ENCODE measurements at regions not wholly inside any gene's neighbourhood (a gene's known extent, or its start where the extent isn't known, plus 50 kb on each side); places are given as distances from the start of the nearest gene placed in this dataset.

GRCh38 chr7:19999681-20000080, 217.5 kb downstream of the MACC1 start:
- no peak for TF ChIP-seq JUN (IDR thresholded peaks at IDR 0.05; ENCODE audit: borderline replicate concordance, insufficient read depth, insufficient read length, low read depth)
- no peak for TF ChIP-seq EZH2 (IDR thresholded peaks at IDR 0.05; ENCODE audit: borderline replicate concordance, low read depth, low read length, severe bottlenecking)
- TF ChIP-seq MYC (IDR thresholded peaks at IDR 0.05; ENCODE audit: low read depth, low read length), result no peak
- TF ChIP-seq POLR2A (IDR thresholded peaks at IDR 0.05; ENCODE audit: low read depth, low read length), result no peak
- TF ChIP-seq GATA2 (IDR thresholded peaks at IDR 0.05; ENCODE audit: insufficient read depth, insufficient read length, low read depth, low read length), result no peak
- TF ChIP-seq POLR2AphosphoS5 (IDR thresholded peaks at IDR 0.05; ENCODE audit: insufficient read depth, low read depth, low read length), result no peak
- DNase-seq (ENCODE audit: low read depth, low spot score) (no peak), FAIRE-seq (no peak)
- Histone ChIP-seq H2AFZ (ENCODE audit: low read depth, low read length) (no peak overlapping the region), H3K36me3 (ENCODE audit: control insufficient read depth in 2 of 2, extremely low read depth in 1 of 2, insufficient read depth in 2 of 2, low read length in 2 of 2) (no peaks in the 10 kb centered on the region), H3K27ac (ENCODE audit: insufficient read depth, low read depth, low read length) (no peak overlapping the region), H3K4me1 (ENCODE audit: control insufficient read depth, extremely low read depth, insufficient read depth, low read length) (no peaks in the 10 kb centered on the region), H3K4me2 (ENCODE audit: insufficient read depth, low read length) (no peak overlapping the region), H3K27me3 (ENCODE audit: control insufficient read depth in 2 of 2, insufficient read depth in 2 of 2, low read length in 2 of 2) (no peaks in the 10 kb centered on the region), H3K9me1 (replicated peaks; ENCODE audit: control insufficient read depth, extremely low read depth, insufficient read depth, low read length) (no peaks in the 10 kb centered on the region), H4K20me1 (replicated peaks; ENCODE audit: control insufficient read depth, extremely low read depth, insufficient read depth, low read length) (no peaks in the 10 kb centered on the region), H3K4me3 (replicated peaks in 1 of 3; ENCODE audit: insufficient read depth in 1 of 3, low read depth in 1 of 3, low read length in 3 of 3) (no peak overlapping the region), H3K9me3 (replicated peaks; ENCODE audit: control insufficient read depth, insufficient read depth, low read length) (no peaks in the 10 kb centered on the region), H3K79me2 (ENCODE audit: control insufficient read depth, insufficient read depth, low read length) (no peaks in the 10 kb centered on the region), H3K9ac (replicated peaks; ENCODE audit: extremely low read depth, insufficient read depth, low read length) (no peak overlapping the region)
- CTCF ChIA-PET, result no interaction called here
- POLR2A ChIA-PET, result no interaction called here
- dilution Hi-C loops (cut with MboI; ENCODE audit: extremely low pct_ligation_motif_present, low sequenced_read_pairs) (no loop called here), intact Hi-C loops (cut with micrococcal nuclease) (no loop called here)
- BruUV-seq (replicated peaks), result no TSS peak

GRCh38 chr7:19991936-19992335, 218.5 kb upstream of the TMEM196 start:
- Histone ChIP-seq H3K9ac (replicated peaks; ENCODE audit: extremely low read depth, insufficient read depth, low read length) (no peak overlapping the region), H3K4me3 (replicated peaks in 1 of 3; ENCODE audit: insufficient read depth in 1 of 3, low read depth in 1 of 3, low read length in 3 of 3) (no peak overlapping the region), H2AFZ (ENCODE audit: low read depth, low read length) (no peak overlapping the region), H3K4me2 (ENCODE audit: insufficient read depth, low read length) (no peak overlapping the region), H4K20me1 (replicated peaks; ENCODE audit: control insufficient read depth, extremely low read depth, insufficient read depth, low read length) (no peaks in the 10 kb centered on the region), H3K27ac (ENCODE audit: insufficient read depth, low read depth, low read length) (no peak overlapping the region), H3K9me3 (replicated peaks; ENCODE audit: control insufficient read depth, insufficient read depth, low read length) (no peaks in the 10 kb centered on the region), H3K4me1 (ENCODE audit: control insufficient read depth, extremely low read depth, insufficient read depth, low read length) (no peaks in the 10 kb centered on the region), H3K79me2 (ENCODE audit: control insufficient read depth, insufficient read depth, low read length) (no peaks in the 10 kb centered on the region), H3K9me1 (replicated peaks; ENCODE audit: control insufficient read depth, extremely low read depth, insufficient read depth, low read length) (no peaks in the 10 kb centered on the region), H3K36me3 (ENCODE audit: control insufficient read depth in 2 of 2, extremely low read depth in 1 of 2, insufficient read depth in 2 of 2, low read length in 2 of 2) (no peaks in the 10 kb centered on the region), H3K27me3 (ENCODE audit: control insufficient read depth in 2 of 2, insufficient read depth in 2 of 2, low read length in 2 of 2) (no peaks in the 10 kb centered on the region)
- intact Hi-C loops (cut with micrococcal nuclease) (no loop called here), dilution Hi-C loops (cut with MboI; ENCODE audit: extremely low pct_ligation_motif_present, low sequenced_read_pairs) (no loop called here)
- FAIRE-seq, result no peak
- TF ChIP-seq JUN (IDR thresholded peaks at IDR 0.05; ENCODE audit: borderline replicate concordance, insufficient read depth, insufficient read length, low read depth) (no peak), POLR2AphosphoS5 (IDR thresholded peaks at IDR 0.05; ENCODE audit: insufficient read depth, low read depth, low read length) (no peak), GATA2 (IDR thresholded peaks at IDR 0.05; ENCODE audit: insufficient read depth, insufficient read length, low read depth, low read length) (no peak), MAX (IDR thresholded peaks at IDR 0.05; ENCODE audit: insufficient read depth, insufficient read length) (no peak), POLR2A (IDR thresholded peaks at IDR 0.05; ENCODE audit: low read depth, low read length) (no peak), CTCF (IDR thresholded peaks at IDR 0.05; ENCODE audit: extremely low read depth in 1 of 2, insufficient read depth in 1 of 2, low read depth in 1 of 2, low read length in 2 of 2) (no peak), FOS (IDR thresholded peaks at IDR 0.05; ENCODE audit: borderline replicate concordance, insufficient read depth, low read length) (no peak), EZH2 (IDR thresholded peaks at IDR 0.05; ENCODE audit: borderline replicate concordance, low read depth, low read length, severe bottlenecking) (no peak), MYC (IDR thresholded peaks at IDR 0.05; ENCODE audit: low read depth, low read length) (no peak)
- ChIA-PET POLR2A (no interaction called here), CTCF (interaction anchor here (1.1 to 2.0 kb wide), 2 partner anchors 10 to 338 kb away, joined by 3 to 8 read pairs; no protein-coding TSS in a partner anchor)
- no TSS peak for BruUV-seq (replicated peaks)
- DNase-seq (ENCODE audit: low read depth, low spot score), result no peak
